ENCODE measurements at regions not wholly inside any gene's neighbourhood (a gene's known extent, or its start where the extent isn't known, plus 50 kb on each side); places are given as distances from the start of the nearest gene placed in this dataset.

- Mint-ChIP-seq H3K27me3 (ENCODE audit: unreplicated experiment) (no peaks in the 10 kb centered on the region), H3K36me3 (ENCODE audit: insufficient read depth, unreplicated experiment) (no peaks in the 10 kb centered on the region), H3K9me3 (ENCODE audit: low read depth, unreplicated experiment) (no peaks in the 10 kb centered on the region), H3K27ac (ENCODE audit: unreplicated experiment) (no peak overlapping the region), H3K4me1 (ENCODE audit: low read depth, unreplicated experiment) (peaks cover 14% of the 10 kb centered on the region), H3K4me3 (ENCODE audit: low read depth, unreplicated experiment) (no peak overlapping the region)
- BruUV-seq (replicated peaks): no TSS peak
- DNase-seq: no peak
- intact Hi-C loops (cut with micrococcal nuclease; ENCODE audit: unreplicated experiment): no loop called here
- TF ChIP-seq CTCF (IDR thresholded peaks at IDR 0.05; ENCODE audit: unreplicated experiment): no peak
- CTCF ChIA-PET: no interaction called here
These were observed 458.0 kb downstream of the USP25 start for GRCh38 chr21:16187603-16188301.

GRCh38 chr21:16192902-16193301 lies 463.1 kb downstream of the USP25 start:
- CTCF ChIA-PET: no interaction called here
- peaks cover 3% of the 10 kb centered on the region for H3K4me1 Mint-ChIP-seq (ENCODE audit: low read depth, unreplicated experiment)
- no peaks in the 10 kb centered on the region for H3K36me3 Mint-ChIP-seq (ENCODE audit: insufficient read depth, unreplicated experiment)
- H3K4me3 Mint-ChIP-seq (ENCODE audit: low read depth, unreplicated experiment): no peak overlapping the region
- H3K27ac Mint-ChIP-seq (ENCODE audit: unreplicated experiment): no peak overlapping the region
- no peaks in the 10 kb centered on the region for H3K9me3 Mint-ChIP-seq (ENCODE audit: low read depth, unreplicated experiment)
- intact Hi-C loops (cut with micrococcal nuclease; ENCODE audit: unreplicated experiment): loop anchor here (10.0 kb wide), 1 partner anchor 108 kb away; no protein-coding TSS in a partner anchor
- peak; percentile 2 for DNase-seq
- TF ChIP-seq CTCF (IDR thresholded peaks at IDR 0.05; ENCODE audit: unreplicated experiment): no peak
- no TSS peak for BruUV-seq (replicated peaks)
- no peaks in the 10 kb centered on the region for H3K27me3 Mint-ChIP-seq (ENCODE audit: unreplicated experiment)

- H3K9me3 Mint-ChIP-seq (ENCODE audit: low read depth, unreplicated experiment): no peaks in the 10 kb centered on the region
- no peak for TF ChIP-seq CTCF (IDR thresholded peaks at IDR 0.05; ENCODE audit: unreplicated experiment)
- no peak for DNase-seq
- intact Hi-C loops (cut with micrococcal nuclease; ENCODE audit: unreplicated experiment): loop anchor here (10.0 kb wide), 1 partner anchor 109 kb away; no protein-coding TSS in a partner anchor
- H3K36me3 Mint-ChIP-seq (ENCODE audit: insufficient read depth, unreplicated experiment): no peaks in the 10 kb centered on the region
- no TSS peak for BruUV-seq (replicated peaks)
- H3K27me3 Mint-ChIP-seq (ENCODE audit: unreplicated experiment): no peaks in the 10 kb centered on the region
- no peaks in the 10 kb centered on the region for H3K4me1 Mint-ChIP-seq (ENCODE audit: low read depth, unreplicated experiment)
- H3K27ac Mint-ChIP-seq (ENCODE audit: unreplicated experiment): no peak overlapping the region
- no peak overlapping the region for H3K4me3 Mint-ChIP-seq (ENCODE audit: low read depth, unreplicated experiment)
- CTCF ChIA-PET: interaction anchor here (0.6 to 0.7 kb wide), 2 partner anchors 13 to 137 kb away, joined by 3 to 5 read pairs; no protein-coding TSS in a partner anchor
These were observed 463.8 kb downstream of the USP25 start for GRCh38 chr21:16193496-16194094.

- intact Hi-C loops (cut with micrococcal nuclease; ENCODE audit: unreplicated experiment): loop anchor here (10.0 kb wide), 1 partner anchor 109 kb away; no protein-coding TSS in a partner anchor
- no peaks in the 10 kb centered on the region for H3K36me3 Mint-ChIP-seq (ENCODE audit: insufficient read depth, unreplicated experiment)
- H3K27me3 Mint-ChIP-seq (ENCODE audit: unreplicated experiment): no peaks in the 10 kb centered on the region
- CTCF ChIA-PET: interaction anchor here (0.6 to 0.7 kb wide), 2 partner anchors 12 to 136 kb away, joined by 3 to 5 read pairs; no protein-coding TSS in a partner anchor
- TF ChIP-seq CTCF (IDR thresholded peaks at IDR 0.05; ENCODE audit: unreplicated experiment): no peak
- H3K9me3 Mint-ChIP-seq (ENCODE audit: low read depth, unreplicated experiment): no peaks in the 10 kb centered on the region
- H3K27ac Mint-ChIP-seq (ENCODE audit: unreplicated experiment): no peak overlapping the region
- H3K4me1 Mint-ChIP-seq (ENCODE audit: low read depth, unreplicated experiment): no peaks in the 10 kb centered on the region
- no peak overlapping the region for H3K4me3 Mint-ChIP-seq (ENCODE audit: low read depth, unreplicated experiment)
- DNase-seq: peak; percentile 21
- no TSS peak for BruUV-seq (replicated peaks)
These were observed 464.5 kb downstream of the USP25 start for GRCh38 chr21:16194095-16194787.
